ENCODE measurements at regions not wholly inside any gene's neighbourhood (a gene's known extent, or its start where the extent isn't known, plus 50 kb on each side); places are given as distances from the start of the nearest gene placed in this dataset.

DNA sequence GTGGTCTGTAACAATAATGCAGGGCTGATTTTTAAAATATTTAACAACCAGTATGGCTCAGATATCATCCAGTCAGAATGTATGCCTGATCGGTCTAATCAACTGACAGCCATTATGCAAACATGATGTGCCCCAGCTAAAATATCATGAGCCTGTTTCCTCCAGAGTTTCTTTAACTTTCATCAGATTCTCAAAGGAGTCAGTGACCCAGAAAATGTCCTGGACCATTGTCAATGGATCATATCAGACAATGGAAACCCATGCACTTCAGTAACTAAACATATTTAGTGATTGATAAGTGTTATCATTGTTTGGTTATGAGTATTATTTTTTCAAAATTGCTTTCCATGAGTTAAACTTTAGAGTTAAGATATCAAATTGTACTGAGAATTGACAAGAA is 173.5 kb downstream of the LMBRD1 start:
- no peaks in the 10 kb centered on the region for H3K9me3 Mint-ChIP-seq
- no peaks in the 10 kb centered on the region for H3K27me3 Mint-ChIP-seq

DNA sequence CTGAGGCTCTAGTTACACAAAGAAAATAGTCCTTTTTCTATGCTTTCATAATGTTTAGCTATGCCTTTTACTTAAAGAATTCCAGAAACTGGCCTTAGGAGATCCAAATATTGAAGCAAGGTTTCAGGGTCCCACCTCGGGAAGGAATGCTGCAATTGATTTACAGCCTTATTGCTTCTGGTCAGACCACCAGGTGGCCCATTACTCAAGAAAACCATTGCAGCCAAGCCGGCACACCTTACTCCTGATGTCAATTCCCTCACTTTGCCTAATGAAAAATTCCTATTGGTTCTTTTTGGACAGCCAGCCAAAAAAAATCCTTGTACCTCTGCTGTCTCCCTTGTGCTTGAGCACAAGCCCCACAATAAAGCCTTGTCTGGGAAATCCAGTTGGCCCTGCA is 173.9 kb downstream of the LMBRD1 start:
- Mint-ChIP-seq H3K4me1 (ENCODE audit: low read depth) (no peaks in the 10 kb centered on the region), H3K36me3 (ENCODE audit: low read depth) (no peaks in the 10 kb centered on the region), H3K4me3 (no peak overlapping the region), H3K9me3 (no peaks in the 10 kb centered on the region), H3K27me3 (no peaks in the 10 kb centered on the region), H3K27ac (no peak overlapping the region)
- intact Hi-C loops (cut with micrococcal nuclease), result no loop called here

More for the DNA sequence above, 173.5 kb downstream of the LMBRD1 start:
- intact Hi-C loops (cut with micrococcal nuclease), result no loop called here
- Mint-ChIP-seq H3K36me3 (ENCODE audit: low read depth) (no peaks in the 10 kb centered on the region), H3K4me1 (ENCODE audit: low read depth) (no peaks in the 10 kb centered on the region), H3K27ac (no peak overlapping the region), H3K4me3 (no peak overlapping the region)

DNA sequence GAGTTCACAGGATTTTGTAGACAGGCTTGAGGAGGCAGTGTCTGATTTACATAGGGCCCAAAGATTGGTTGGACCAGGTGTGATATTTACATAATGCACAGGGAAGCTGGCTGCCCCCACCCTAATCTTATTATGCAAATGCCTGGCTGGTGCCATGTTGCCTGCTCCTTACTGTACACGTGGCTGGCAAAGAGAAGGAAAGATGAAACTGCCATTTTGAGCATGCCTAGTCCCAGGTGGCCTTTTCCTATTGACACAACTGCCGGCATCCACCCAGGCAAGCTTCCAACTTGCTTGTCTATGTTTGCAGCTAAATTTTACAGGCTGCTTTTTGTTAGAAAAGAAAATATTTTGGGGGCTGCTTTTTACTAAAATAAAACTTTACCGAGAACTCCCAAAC is 174.6 kb downstream of the LMBRD1 start:
- Mint-ChIP-seq H3K36me3 (ENCODE audit: low read depth) (no peaks in the 10 kb centered on the region), H3K27me3 (no peaks in the 10 kb centered on the region), H3K4me1 (ENCODE audit: low read depth) (no peaks in the 10 kb centered on the region), H3K4me3 (no peak overlapping the region), H3K27ac (no peak overlapping the region), H3K9me3 (peaks cover 6% of the 10 kb centered on the region)
- intact Hi-C loops (cut with micrococcal nuclease), result no loop called here

DNA sequence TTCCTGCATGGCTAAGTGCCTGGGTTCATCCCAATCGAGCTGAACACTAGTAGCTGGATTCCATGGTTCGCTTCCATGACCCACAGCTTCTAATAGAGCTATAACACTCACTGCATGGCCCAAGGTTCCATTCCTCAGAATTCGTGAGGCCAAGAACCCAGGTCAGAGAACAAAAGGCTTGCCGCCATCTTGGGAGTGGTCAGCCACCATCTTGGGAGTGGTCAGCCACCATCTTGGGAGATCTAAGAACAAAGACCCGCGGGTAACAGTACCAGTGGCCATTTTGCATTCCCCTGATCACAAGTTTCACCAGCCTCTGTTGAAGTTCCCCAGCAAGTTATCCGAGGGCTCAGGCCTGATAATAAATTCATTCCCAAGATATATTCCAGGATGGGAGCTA is 179.6 kb downstream of the LMBRD1 start:
- no peaks in the 10 kb centered on the region for H3K27me3 Mint-ChIP-seq

DNA sequence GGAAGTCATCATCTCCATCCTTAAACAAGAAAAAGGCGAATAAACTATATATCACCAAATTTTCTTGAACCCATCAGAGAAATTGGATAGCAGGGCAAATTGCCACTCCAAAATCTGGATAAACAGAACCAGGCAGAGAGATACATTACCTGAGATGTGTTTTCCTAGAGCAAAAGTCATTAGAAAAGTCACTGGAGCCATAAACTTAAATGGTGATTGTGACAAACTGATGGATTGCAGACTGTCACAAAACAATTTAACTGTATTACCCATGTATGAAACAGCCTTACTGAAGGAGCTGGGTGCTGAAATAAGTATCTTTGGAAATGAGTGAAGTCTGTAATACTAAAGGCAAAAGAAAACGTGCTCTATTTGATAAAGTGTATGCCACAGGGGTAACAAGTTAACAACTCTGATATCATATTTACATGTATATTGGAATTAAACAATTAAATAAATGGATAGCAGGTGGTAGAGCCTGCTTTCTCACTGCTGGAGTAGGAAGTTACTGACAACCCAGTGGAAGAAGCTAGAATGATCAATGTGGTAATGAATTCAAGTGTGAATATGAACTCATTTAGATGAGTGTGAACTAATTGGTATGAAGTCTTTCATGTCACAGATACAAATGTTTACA is 186.9 kb downstream of the LMBRD1 start:
- Mint-ChIP-seq H3K4me1 (ENCODE audit: low read depth) (no peaks in the 10 kb centered on the region), H3K27ac (no peak overlapping the region), H3K4me3 (no peak overlapping the region), H3K36me3 (ENCODE audit: low read depth) (no peaks in the 10 kb centered on the region), H3K9me3 (no peaks in the 10 kb centered on the region), H3K27me3 (no peaks in the 10 kb centered on the region)
- intact Hi-C loops (cut with micrococcal nuclease), result no loop called here

More for the DNA sequence above, 179.6 kb downstream of the LMBRD1 start:
- no peak overlapping the region for H3K4me3 Mint-ChIP-seq
- intact Hi-C loops (cut with micrococcal nuclease), result no loop called here
- H3K9me3 Mint-ChIP-seq, result peaks cover 13% of the 10 kb centered on the region
- no peaks in the 10 kb centered on the region for H3K4me1 Mint-ChIP-seq (ENCODE audit: low read depth)
- H3K27ac Mint-ChIP-seq, result no peak overlapping the region
- no peaks in the 10 kb centered on the region for H3K36me3 Mint-ChIP-seq (ENCODE audit: low read depth)

DNA sequence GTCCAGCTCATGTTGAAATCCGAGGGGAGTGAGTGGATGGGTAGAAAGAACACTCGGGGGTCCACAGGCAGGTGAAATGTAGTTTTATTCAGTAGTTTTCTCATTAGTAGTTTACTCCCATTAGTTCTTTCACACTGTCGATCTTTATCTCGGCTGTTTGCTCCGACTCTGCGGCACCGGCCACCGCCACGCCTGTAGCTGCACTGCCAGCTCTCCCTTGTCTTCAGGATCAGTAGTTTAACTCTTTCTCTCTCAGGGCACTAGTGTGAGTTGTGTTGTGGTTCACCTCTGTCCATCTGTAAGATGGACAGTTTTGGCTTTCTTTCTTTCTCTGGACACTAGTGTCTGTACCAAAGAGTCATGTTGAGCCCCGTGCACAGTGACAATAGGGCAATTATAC is 195.7 kb downstream of the LMBRD1 start:
- H3K27me3 Mint-ChIP-seq, result no peaks in the 10 kb centered on the region
- H3K36me3 Mint-ChIP-seq (ENCODE audit: low read depth), result no peaks in the 10 kb centered on the region
- H3K27ac Mint-ChIP-seq, result no peak overlapping the region
- no peaks in the 10 kb centered on the region for H3K4me1 Mint-ChIP-seq (ENCODE audit: low read depth)
- H3K9me3 Mint-ChIP-seq, result no peaks in the 10 kb centered on the region
- no peak overlapping the region for H3K4me3 Mint-ChIP-seq
- intact Hi-C loops (cut with micrococcal nuclease), result no loop called here

DNA sequence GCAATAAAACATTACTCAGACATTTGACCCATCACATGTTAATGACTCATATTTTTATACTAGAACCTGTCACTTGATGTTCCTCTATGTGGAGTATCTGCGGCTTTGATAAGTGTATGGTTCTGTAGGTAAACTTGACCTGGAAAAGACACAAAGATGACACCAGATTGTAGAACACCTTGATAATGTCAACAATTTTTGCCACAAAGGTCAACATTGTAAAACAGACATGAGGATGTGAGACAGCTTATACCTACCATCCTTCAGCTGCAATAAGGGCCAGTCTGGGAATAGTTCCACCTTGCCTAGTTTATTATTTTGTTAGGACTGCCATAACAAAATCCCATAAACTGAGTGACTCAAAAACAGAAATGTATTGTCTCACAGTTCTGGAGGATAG is 202.4 kb downstream of the LMBRD1 start:
- intact Hi-C loops (cut with micrococcal nuclease), result no loop called here
- H3K4me3 Mint-ChIP-seq, result no peak overlapping the region
- H3K27me3 Mint-ChIP-seq, result no peaks in the 10 kb centered on the region
- H3K27ac Mint-ChIP-seq, result no peak overlapping the region
- H3K4me1 Mint-ChIP-seq (ENCODE audit: low read depth), result no peaks in the 10 kb centered on the region
- H3K9me3 Mint-ChIP-seq, result no peaks in the 10 kb centered on the region
- H3K36me3 Mint-ChIP-seq (ENCODE audit: low read depth), result no peaks in the 10 kb centered on the region

DNA sequence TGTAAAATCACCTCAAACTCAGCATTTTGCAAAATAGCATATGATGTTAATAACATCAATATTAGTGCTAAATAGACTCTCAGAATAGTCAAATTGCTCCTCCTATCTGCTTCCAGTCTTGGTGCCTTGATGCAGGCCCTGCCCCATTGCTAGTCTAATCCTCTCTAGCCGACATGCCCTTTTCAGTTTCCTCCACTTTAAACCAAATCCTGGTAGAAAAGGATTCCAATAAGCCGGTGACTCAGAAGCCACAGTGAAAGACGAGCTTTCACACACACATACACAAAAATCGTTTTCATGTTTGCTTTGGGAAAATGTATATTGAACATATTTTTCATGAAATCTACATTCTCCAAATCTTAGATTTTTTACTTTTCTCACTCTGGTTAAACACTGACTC is 203.1 kb downstream of the LMBRD1 start:
- H3K4me3 Mint-ChIP-seq, result no peak overlapping the region
- H3K27ac Mint-ChIP-seq, result no peak overlapping the region
- intact Hi-C loops (cut with micrococcal nuclease), result no loop called here

DNA sequence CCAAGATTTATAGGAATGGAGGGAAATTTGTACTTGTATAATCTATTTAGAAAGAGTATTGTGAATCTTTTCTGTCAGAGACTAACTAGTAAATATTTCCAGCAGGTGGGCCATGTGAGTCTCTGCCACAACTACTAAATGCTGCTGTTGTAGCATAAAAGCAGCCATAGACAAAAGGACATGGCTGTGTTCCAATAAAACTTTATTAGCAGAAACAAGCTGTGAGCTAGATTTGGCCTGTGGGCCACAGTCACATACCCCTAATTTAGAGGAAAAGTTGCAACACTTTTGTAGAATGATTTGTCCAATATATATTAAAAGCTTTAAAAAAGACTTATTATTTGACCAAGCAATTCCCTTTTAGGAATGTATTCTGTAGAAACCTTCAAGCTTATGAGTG is 207.2 kb downstream of the LMBRD1 start:
- Mint-ChIP-seq H3K4me3 (no peak overlapping the region), H3K4me1 (ENCODE audit: low read depth) (no peaks in the 10 kb centered on the region), H3K9me3 (no peaks in the 10 kb centered on the region), H3K36me3 (ENCODE audit: low read depth) (no peaks in the 10 kb centered on the region), H3K27ac (no peak overlapping the region), H3K27me3 (no peaks in the 10 kb centered on the region)
- intact Hi-C loops (cut with micrococcal nuclease), result no loop called here

More for the DNA sequence above, 203.1 kb downstream of the LMBRD1 start:
- H3K4me1 Mint-ChIP-seq (ENCODE audit: low read depth), result no peaks in the 10 kb centered on the region
- H3K9me3 Mint-ChIP-seq, result no peaks in the 10 kb centered on the region
- no peaks in the 10 kb centered on the region for H3K36me3 Mint-ChIP-seq (ENCODE audit: low read depth)
- H3K27me3 Mint-ChIP-seq, result no peaks in the 10 kb centered on the region

DNA sequence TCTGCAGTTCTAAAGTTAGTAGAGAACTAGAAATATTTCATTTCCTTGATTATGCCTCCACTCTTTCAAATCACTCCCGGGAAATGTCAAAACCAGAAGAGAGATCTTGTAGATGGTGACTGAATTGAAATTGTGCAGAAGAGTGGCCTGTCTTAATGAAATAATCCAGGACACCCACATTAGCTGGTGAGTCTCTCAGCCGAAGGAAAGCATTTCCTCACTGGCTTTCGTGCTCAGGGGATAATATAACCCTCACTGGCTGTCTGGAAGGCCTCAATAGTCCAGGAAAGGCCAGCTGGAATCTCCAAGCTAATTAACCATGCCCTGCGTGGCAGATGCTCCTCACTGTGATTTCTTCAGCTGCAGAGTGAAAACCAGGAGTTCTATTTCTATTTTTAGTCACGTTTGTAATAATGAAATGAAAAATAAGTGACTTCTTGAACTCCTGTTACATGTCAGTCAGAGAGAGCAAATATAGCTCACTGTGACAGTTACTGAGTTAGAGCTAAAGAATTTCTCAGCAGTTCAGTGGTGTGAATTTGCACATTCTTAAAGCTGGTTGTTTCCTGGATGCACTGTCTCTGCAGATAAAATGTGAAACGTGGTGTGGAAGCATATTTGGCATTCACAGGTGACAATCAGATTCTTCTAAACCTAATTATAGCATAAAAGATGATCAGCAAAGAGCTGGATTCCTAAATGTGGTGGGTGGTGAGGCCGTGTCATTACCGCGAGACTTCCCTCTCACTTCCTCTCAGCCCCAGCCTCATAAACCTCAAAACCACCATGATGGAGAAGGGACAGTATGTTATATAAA is 211.7 kb downstream of the LMBRD1 start:
- Mint-ChIP-seq H3K4me3 (no peak overlapping the region), H3K9me3 (no peaks in the 10 kb centered on the region), H3K27ac (no peak overlapping the region), H3K36me3 (ENCODE audit: low read depth) (no peaks in the 10 kb centered on the region), H3K4me1 (ENCODE audit: low read depth) (no peaks in the 10 kb centered on the region), H3K27me3 (no peaks in the 10 kb centered on the region)
- intact Hi-C loops (cut with micrococcal nuclease), result no loop called here

DNA sequence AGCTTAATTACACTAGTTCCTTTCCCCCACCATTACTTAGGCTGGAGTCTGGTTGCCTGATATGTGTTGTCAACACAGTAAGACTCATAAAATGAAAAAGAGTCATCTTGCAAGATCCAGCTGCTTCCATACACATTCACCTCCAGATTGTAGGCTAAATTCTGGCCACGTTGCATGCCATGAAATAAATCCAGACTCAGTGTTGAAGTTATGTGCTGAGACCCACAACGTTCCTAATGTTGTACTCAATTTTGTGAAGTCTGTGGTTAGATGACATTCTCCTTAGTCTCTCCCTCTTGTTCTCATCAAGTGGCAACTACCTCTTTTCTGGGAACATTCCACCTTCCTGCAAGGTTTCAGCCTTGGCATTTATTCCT is 212.3 kb downstream of the LMBRD1 start:
- Mint-ChIP-seq H3K36me3 (ENCODE audit: low read depth) (no peaks in the 10 kb centered on the region), H3K27me3 (no peaks in the 10 kb centered on the region), H3K9me3 (no peaks in the 10 kb centered on the region), H3K4me3 (no peak overlapping the region), H3K27ac (no peak overlapping the region), H3K4me1 (ENCODE audit: low read depth) (no peaks in the 10 kb centered on the region)
- intact Hi-C loops (cut with micrococcal nuclease), result no loop called here

DNA sequence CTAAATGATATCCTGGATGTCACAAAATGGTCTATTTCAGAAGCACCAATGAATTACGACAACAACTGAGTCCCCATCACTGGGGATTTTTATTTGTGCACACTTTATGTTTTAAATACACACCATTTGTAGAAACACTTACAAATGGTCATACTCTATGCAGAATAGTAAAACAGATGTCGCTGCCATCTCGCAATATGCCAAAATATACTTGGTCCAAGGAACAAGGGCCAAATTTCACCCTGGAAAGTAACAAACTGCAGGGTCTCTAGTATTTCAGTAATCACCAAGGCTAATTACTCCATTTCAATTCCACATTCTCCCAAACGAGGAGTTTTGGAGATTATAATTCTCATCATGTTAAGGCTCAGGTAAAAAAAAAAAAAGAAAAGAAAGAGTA is 215.2 kb downstream of the LMBRD1 start:
- H3K36me3 Mint-ChIP-seq (ENCODE audit: low read depth), result no peaks in the 10 kb centered on the region
- H3K9me3 Mint-ChIP-seq, result no peaks in the 10 kb centered on the region
- intact Hi-C loops (cut with micrococcal nuclease), result no loop called here
- H3K27me3 Mint-ChIP-seq, result no peaks in the 10 kb centered on the region
- H3K4me1 Mint-ChIP-seq (ENCODE audit: low read depth), result no peaks in the 10 kb centered on the region
- H3K27ac Mint-ChIP-seq, result no peak overlapping the region
- H3K4me3 Mint-ChIP-seq, result no peak overlapping the region

DNA sequence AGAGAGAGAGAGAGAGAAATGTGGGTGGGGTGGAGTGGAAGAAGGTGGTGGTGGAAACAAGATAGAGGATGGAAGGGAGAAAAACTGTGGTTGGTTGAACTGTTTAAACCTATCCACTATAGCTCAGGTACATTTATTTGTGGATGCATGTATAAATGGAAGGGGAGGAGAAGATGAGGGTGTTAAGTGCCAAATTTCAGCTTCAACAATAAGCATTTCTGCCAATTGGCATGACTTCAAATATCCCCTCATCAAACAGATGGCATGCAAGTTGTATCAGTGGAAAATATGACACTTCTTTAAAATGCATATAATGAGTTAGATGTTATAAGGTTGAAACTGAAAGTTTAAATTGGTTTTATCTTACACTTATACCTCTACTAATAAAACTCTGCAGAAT is 216.1 kb downstream of the LMBRD1 start:
- Mint-ChIP-seq H3K4me3 (no peak overlapping the region), H3K27me3 (no peaks in the 10 kb centered on the region), H3K9me3 (no peaks in the 10 kb centered on the region), H3K27ac (no peak overlapping the region), H3K4me1 (ENCODE audit: low read depth) (no peaks in the 10 kb centered on the region), H3K36me3 (ENCODE audit: low read depth) (no peaks in the 10 kb centered on the region)
- intact Hi-C loops (cut with micrococcal nuclease), result no loop called here

DNA sequence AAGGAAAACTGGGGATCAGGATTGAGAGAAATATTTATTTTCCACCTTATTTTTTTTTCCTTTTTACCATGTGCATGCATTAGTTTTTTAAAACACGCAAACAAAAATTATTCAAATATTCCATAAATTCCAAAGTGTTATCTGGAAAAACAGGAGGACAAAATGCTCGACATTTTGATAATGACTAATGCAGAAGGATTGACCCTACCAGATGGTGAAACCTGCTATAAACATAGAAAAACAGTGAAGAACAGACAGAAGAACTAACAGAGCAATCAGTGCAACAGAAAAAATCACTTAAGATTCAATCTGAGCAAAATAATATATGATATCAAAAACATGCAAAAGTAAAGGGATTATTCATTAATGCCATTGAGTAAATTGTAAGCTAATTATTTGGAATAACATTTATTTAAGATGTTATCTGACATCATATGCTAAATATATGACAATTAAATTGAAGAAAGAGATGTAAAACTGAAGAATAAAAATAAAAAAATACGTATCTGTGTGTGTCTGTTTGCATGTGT is 218.4 kb downstream of the LMBRD1 start:
- Mint-ChIP-seq H3K4me3 (no peak overlapping the region), H3K36me3 (ENCODE audit: low read depth) (no peaks in the 10 kb centered on the region), H3K9me3 (no peaks in the 10 kb centered on the region), H3K4me1 (ENCODE audit: low read depth) (no peaks in the 10 kb centered on the region), H3K27ac (no peak overlapping the region), H3K27me3 (no peaks in the 10 kb centered on the region)
- intact Hi-C loops (cut with micrococcal nuclease), result no loop called here

All from dendritic cell treated with granulocyte-macrophage colony-stimulating factor and Interleukin-4, amounts not matched to agents 40 ng/mL and 50 ng/mL, for 4 days (primary cell).